GM23338 (cell line): ENCODE measurements at regions not wholly inside any gene's neighbourhood (a gene's known extent, or its start where the extent isn't known, plus 50 kb on each side); places are given as distances from the start of the nearest gene placed in this dataset.

Experiments used
- ATAC-seq: fragments of 200-7000 bp; cut with Tn5 transposase; 3 replicates; pipeline ENCODE4 v1.9.1; 2020
- DNase-seq: peaks from one replicate; pipeline ENCODE4 v3.0.0-alpha.2; 2015; ENCODE audit warnings: low spot score
- H2AFZ ChIP-seq: fragments of 200-600 bp; sonication (generic); 2 replicates; pipeline ENCODE4 v1.8.0; 2016; ENCODE audit warnings: antibody characterized with exemption, mild to moderate bottlenecking, moderate library complexity
- H3F3A ChIP-seq: fragments of 200-600 bp; sonication (generic); replicated peaks from 2 replicates; pipeline ENCODE4 v1.8.0; 2017; ENCODE audit warnings: antibody characterized with exemption, mixed run types, low read depth
- H3K27ac ChIP-seq: fragments of 200-600 bp; sonication (generic); 2 replicates; pipeline ENCODE4 v1.6.1; 2016; ENCODE audit warnings: low read depth
- H3K27me3 ChIP-seq: fragments of 200-600 bp; sonication (generic); 2 replicates; pipeline ENCODE4 v1.8.0; 2016; ENCODE audit warnings: mild to moderate bottlenecking, mixed run types, moderate library complexity; ENCODE audit not compliant: insufficient read depth
- H3K36me3 ChIP-seq: fragments of 200-600 bp; sonication (generic); 2 replicates; pipeline ENCODE4 v1.8.0; 2016; ENCODE audit warnings: mild to moderate bottlenecking; ENCODE audit not compliant: insufficient read depth
- H3K4me1 ChIP-seq: fragments of 200-600 bp; sonication (generic); 2 replicates; pipeline ENCODE4 v1.8.0; 2016; ENCODE audit warnings: mild to moderate bottlenecking, moderate library complexity; ENCODE audit not compliant: insufficient read depth
- H3K4me2 ChIP-seq: fragments of 200-600 bp; sonication (generic); 2 replicates; pipeline ENCODE4 v1.7.1; 2017; ENCODE audit warnings: mixed run types
- H3K4me3 ChIP-seq: fragments of 200-600 bp; sonication (generic); 2 replicates; pipeline ENCODE4 v1.6.1; 2016; ENCODE audit warnings: mixed run types
- H3K79me2 ChIP-seq: fragments of 200-600 bp; sonication (generic); replicated peaks from 2 replicates; pipeline ENCODE4 v1.8.0; 2017; ENCODE audit warnings: mild to moderate bottlenecking; ENCODE audit not compliant: insufficient read depth
- H3K9me2 ChIP-seq: fragments of 200-600 bp; sonication (generic); 2 replicates; pipeline ENCODE4 v1.8.0; 2017; ENCODE audit not compliant: insufficient read depth
- H4K20me1 ChIP-seq: fragments of 200-600 bp; sonication (generic); replicated peaks from 2 replicates; pipeline ENCODE4 v1.8.0; 2017; ENCODE audit warnings: mild to moderate bottlenecking; ENCODE audit not compliant: insufficient read depth
- H3K27ac Mint-ChIP-seq: 2 replicates; pipeline ENCODE4 v1.8.0; 2020; ENCODE audit warnings: inconsistent platforms, mild to moderate bottlenecking, moderate library complexity, mixed read lengths
- H3K27me3 Mint-ChIP-seq: 3 replicates; pipeline ENCODE4 v1.8.0; 2022; ENCODE audit warnings: low read depth, mild to moderate bottlenecking, moderate library complexity, mixed read lengths, inconsistent platforms; ENCODE audit not compliant: insufficient read depth, poor library complexity
- H3K36me3 Mint-ChIP-seq: 3 replicates; pipeline ENCODE4 v1.8.0; 2021; ENCODE audit warnings: low read depth, mild to moderate bottlenecking, inconsistent platforms, moderate library complexity, mixed read lengths
- H3K4me1 Mint-ChIP-seq: 3 replicates; pipeline ENCODE4 v1.8.0; 2020; ENCODE audit warnings: mild to moderate bottlenecking, inconsistent platforms, mixed read lengths
- H3K4me3 Mint-ChIP-seq: 3 replicates; pipeline ENCODE4 v1.8.0; 2021; ENCODE audit warnings: moderate library complexity, mild to moderate bottlenecking, inconsistent platforms, mixed read lengths
- H3K9me3 Mint-ChIP-seq: 3 replicates; pipeline ENCODE4 v1.8.0; 2020; ENCODE audit warnings: moderate library complexity, mild to moderate bottlenecking, inconsistent platforms, mixed read lengths
- EZH2 ChIP-seq: fragments of 200-600 bp; sonication (generic); IDR thresholded peaks from one replicate; pipeline ENCODE4 v1.8.0; 2017; ENCODE audit warnings: antibody characterized with exemption, mild to moderate bottlenecking, low read depth; ENCODE audit not compliant: unreplicated experiment
- EZH2phosphoT487 ChIP-seq: fragments of 200-600 bp; sonication (generic); IDR thresholded peaks from one replicate; pipeline ENCODE4 v1.8.1; 2018; ENCODE audit warnings: antibody characterized with exemption; ENCODE audit not compliant: unreplicated experiment
- JUNB ChIP-seq: IDR thresholded peaks from one replicate; pipeline ENCODE4 v1.6.1; 2016; ENCODE audit warnings: antibody characterized with exemption; ENCODE audit not compliant: unreplicated experiment
- NANOG ChIP-seq: IDR thresholded peaks from 2 replicates; pipeline ENCODE4 v1.6.1; 2016; ENCODE audit warnings: antibody characterized with exemption, borderline replicate concordance
- POLR2AphosphoS5 ChIP-seq: IDR thresholded peaks from 2 replicates; pipeline ENCODE4 v1.6.1; 2016; ENCODE audit warnings: antibody characterized with exemption, low read depth
- STAT1 ChIP-seq: IDR thresholded peaks from one replicate; pipeline ENCODE4 v1.6.1; 2016; ENCODE audit warnings: antibody characterized with exemption; ENCODE audit not compliant: unreplicated experiment
- ZNF114 ChIP-seq: fragments of 250-450 bp; sonication (Bioruptor Pico); IDR thresholded peaks from 2 replicates; pipeline ENCODE4 v1.5.0; 2020; ENCODE audit warnings: mild to moderate bottlenecking, moderate library complexity
- ZNF331 ChIP-seq: fragments of 250-450 bp; sonication (Bioruptor Pico); IDR thresholded peaks from 2 replicates; pipeline ENCODE4 v1.5.0; 2020; ENCODE audit warnings: low read depth, mild to moderate bottlenecking, moderate library complexity
- TF ChIP-seq, protein P1 (sequence below), 2 experiments: fragments of 200-600 bp in 1 of 2; sonication (generic) in 1 of 2; conservative IDR thresholded peaks; 2 replicates each; pipeline versions ENCODE4 v1.5.1 to v1.6.1; 2016 to 2017; ENCODE audit warnings: antibody characterized with exemption in 2 of 2, low read depth in 2 of 2, mild to moderate bottlenecking in 2 of 2, moderate library complexity in 1 of 2
- TF ChIP-seq, protein P2 (sequence below): IDR thresholded peaks from 2 replicates; pipeline ENCODE4 v1.6.1; 2016; ENCODE audit warnings: antibody characterized with exemption
- TF ChIP-seq, protein P3 (sequence below): IDR thresholded peaks from one replicate; pipeline ENCODE4 v1.6.1; 2018; ENCODE audit warnings: antibody characterized with exemption; ENCODE audit not compliant: unreplicated experiment

DNA sequence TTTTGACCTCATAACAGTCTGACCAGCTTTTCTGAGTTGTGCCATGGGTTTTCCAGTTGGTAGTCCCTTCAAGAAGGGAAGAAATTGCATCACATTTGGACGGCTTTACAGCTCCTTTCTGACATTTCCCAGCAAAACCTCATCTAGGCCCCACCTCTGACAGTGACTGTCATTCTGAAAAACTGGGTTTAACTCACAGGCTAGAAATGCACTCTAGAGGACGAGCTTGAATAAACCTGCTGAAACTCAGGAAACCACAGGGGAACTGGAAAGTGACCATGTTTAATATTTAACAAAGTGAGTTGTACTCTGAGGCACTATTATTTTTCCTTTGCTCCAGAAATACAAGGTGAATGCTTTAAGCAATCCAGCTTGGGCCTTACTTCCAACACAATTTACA lies 434.3 kb upstream of the RASGEF1B start:
- TF ChIP-seq, protein P1, sequence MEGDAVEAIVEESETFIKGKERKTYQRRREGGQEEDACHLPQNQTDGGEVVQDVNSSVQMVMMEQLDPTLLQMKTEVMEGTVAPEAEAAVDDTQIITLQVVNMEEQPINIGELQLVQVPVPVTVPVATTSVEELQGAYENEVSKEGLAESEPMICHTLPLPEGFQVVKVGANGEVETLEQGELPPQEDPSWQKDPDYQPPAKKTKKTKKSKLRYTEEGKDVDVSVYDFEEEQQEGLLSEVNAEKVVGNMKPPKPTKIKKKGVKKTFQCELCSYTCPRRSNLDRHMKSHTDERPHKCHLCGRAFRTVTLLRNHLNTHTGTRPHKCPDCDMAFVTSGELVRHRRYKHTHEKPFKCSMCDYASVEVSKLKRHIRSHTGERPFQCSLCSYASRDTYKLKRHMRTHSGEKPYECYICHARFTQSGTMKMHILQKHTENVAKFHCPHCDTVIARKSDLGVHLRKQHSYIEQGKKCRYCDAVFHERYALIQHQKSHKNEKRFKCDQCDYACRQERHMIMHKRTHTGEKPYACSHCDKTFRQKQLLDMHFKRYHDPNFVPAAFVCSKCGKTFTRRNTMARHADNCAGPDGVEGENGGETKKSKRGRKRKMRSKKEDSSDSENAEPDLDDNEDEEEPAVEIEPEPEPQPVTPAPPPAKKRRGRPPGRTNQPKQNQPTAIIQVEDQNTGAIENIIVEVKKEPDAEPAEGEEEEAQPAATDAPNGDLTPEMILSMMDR (conservative IDR thresholded peaks at IDR 0.05; ENCODE audit: low read depth in 2 of 2): no peak
- TF ChIP-seq ZNF114 (CRISPR knock-in tag) (no peak), STAT1 (no peak), POLR2AphosphoS5 (no peak), NANOG (no peak), ZNF331 (CRISPR knock-in tag) (no peak), EZH2 (no peak), JUNB (no peak), EZH2phosphoT487 (no peak)
- TF ChIP-seq, protein P2, sequence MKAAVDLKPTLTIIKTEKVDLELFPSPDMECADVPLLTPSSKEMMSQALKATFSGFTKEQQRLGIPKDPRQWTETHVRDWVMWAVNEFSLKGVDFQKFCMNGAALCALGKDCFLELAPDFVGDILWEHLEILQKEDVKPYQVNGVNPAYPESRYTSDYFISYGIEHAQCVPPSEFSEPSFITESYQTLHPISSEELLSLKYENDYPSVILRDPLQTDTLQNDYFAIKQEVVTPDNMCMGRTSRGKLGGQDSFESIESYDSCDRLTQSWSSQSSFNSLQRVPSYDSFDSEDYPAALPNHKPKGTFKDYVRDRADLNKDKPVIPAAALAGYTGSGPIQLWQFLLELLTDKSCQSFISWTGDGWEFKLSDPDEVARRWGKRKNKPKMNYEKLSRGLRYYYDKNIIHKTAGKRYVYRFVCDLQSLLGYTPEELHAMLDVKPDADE: no peak
- no peak for DNase-seq
- H3K4me3 ChIP-seq: no peak overlapping the region
- no peaks in the 10 kb centered on the region for H3K9me3 Mint-ChIP-seq
- no peak overlapping the region for H3K27ac Mint-ChIP-seq
- H3K4me1 ChIP-seq: no peaks in the 10 kb centered on the region
- H2AFZ ChIP-seq: no peak overlapping the region
- no peak overlapping the region for H3K4me2 ChIP-seq
- H3K79me2 ChIP-seq: no peaks in the 10 kb centered on the region
- H4K20me1 ChIP-seq: no peaks in the 10 kb centered on the region
- no peak for ATAC-seq
- H3K27me3 ChIP-seq: no peaks in the 10 kb centered on the region
- no peaks in the 10 kb centered on the region for H3F3A ChIP-seq
- H3K36me3 Mint-ChIP-seq: no peaks in the 10 kb centered on the region
- no peaks in the 10 kb centered on the region for H3K36me3 ChIP-seq
- H3K27ac ChIP-seq: no peak overlapping the region
- H3K9me2 ChIP-seq: no peaks in the 10 kb centered on the region; the same call in 1 of the 2 replicates
- H3K27me3 Mint-ChIP-seq: no peaks in the 10 kb centered on the region
- no peaks in the 10 kb centered on the region for H3K4me1 Mint-ChIP-seq
- no peak overlapping the region for H3K4me3 Mint-ChIP-seq

DNA sequence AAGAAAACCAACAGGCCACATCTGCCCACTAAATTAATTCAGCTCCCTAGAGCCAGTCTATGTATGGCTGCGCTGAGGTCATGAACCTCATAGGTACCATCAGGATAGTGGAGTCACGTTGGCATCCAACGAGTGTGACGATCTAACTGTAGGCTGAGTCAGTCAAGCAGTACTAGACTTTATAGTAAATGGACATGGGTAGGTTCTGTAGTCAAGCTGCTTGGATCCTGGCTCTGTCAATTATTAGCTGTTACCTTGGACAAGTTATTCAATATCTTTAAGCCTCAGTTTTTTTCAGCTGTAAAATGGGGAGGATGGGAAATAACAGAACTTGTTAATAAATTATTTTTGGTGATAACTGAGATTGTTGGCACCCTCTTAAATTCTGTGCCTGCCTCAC lies 432.4 kb upstream of the RASGEF1B start:
- no peaks in the 10 kb centered on the region; the same call in 1 of the 2 replicates for H3K9me2 ChIP-seq
- no peak overlapping the region for H3K4me2 ChIP-seq
- no peaks in the 10 kb centered on the region for H3K27me3 ChIP-seq
- H3K4me3 ChIP-seq: no peak overlapping the region
- H3K79me2 ChIP-seq: no peaks in the 10 kb centered on the region
- no peaks in the 10 kb centered on the region for H4K20me1 ChIP-seq
- H3K36me3 Mint-ChIP-seq: no peaks in the 10 kb centered on the region
- no peaks in the 10 kb centered on the region for H3K36me3 ChIP-seq
- H3K27me3 Mint-ChIP-seq: no peaks in the 10 kb centered on the region
- H2AFZ ChIP-seq: no peak overlapping the region
- no peaks in the 10 kb centered on the region for H3K9me3 Mint-ChIP-seq
- H3K4me1 Mint-ChIP-seq: peaks cover 3% of the 10 kb centered on the region; the same call in 1 of the 3 replicates
- no peak overlapping the region for H3K27ac ChIP-seq
- no peak overlapping the region for H3K27ac Mint-ChIP-seq
- no peak overlapping the region for H3K4me3 Mint-ChIP-seq
- DNase-seq: no peak
- no peaks in the 10 kb centered on the region for H3F3A ChIP-seq
- no peaks in the 10 kb centered on the region for H3K4me1 ChIP-seq
- no peak for ATAC-seq
- TF ChIP-seq STAT1 (no peak), POLR2AphosphoS5 (no peak), ZNF114 (CRISPR knock-in tag) (no peak)
- TF ChIP-seq, protein P3, sequence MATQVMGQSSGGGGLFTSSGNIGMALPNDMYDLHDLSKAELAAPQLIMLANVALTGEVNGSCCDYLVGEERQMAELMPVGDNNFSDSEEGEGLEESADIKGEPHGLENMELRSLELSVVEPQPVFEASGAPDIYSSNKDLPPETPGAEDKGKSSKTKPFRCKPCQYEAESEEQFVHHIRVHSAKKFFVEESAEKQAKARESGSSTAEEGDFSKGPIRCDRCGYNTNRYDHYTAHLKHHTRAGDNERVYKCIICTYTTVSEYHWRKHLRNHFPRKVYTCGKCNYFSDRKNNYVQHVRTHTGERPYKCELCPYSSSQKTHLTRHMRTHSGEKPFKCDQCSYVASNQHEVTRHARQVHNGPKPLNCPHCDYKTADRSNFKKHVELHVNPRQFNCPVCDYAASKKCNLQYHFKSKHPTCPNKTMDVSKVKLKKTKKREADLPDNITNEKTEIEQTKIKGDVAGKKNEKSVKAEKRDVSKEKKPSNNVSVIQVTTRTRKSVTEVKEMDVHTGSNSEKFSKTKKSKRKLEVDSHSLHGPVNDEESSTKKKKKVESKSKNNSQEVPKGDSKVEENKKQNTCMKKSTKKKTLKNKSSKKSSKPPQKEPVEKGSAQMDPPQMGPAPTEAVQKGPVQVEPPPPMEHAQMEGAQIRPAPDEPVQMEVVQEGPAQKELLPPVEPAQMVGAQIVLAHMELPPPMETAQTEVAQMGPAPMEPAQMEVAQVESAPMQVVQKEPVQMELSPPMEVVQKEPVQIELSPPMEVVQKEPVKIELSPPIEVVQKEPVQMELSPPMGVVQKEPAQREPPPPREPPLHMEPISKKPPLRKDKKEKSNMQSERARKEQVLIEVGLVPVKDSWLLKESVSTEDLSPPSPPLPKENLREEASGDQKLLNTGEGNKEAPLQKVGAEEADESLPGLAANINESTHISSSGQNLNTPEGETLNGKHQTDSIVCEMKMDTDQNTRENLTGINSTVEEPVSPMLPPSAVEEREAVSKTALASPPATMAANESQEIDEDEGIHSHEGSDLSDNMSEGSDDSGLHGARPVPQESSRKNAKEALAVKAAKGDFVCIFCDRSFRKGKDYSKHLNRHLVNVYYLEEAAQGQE: no peak
- TF ChIP-seq, protein P2: no peak
